Left colon (tissue), 2 donors: ENCODE measurements at regions not wholly inside any gene's neighbourhood (a gene's known extent, or its start where the extent isn't known, plus 50 kb on each side); places are given as distances from the start of the nearest gene placed in this dataset.
A peak's percentile ranks its signal among the peaks of the same experiment; 100 is the strongest.

ENCODE experiments used
- ATAC-seq: fragments of 200-7000 bp; cut with Tn5 transposase; one replicate; pipeline ENCODE4 v1.9.1; 2020; ENCODE audit warnings: mild to moderate bottlenecking, moderate library complexity
- DNase-seq, 2 donors: peaks; one replicate each; pipeline ENCODE4 v3.0.0-alpha.2; 2020
- intact Hi-C, 2 donors: fragments of 100-400 bp; cut with DNase I in 1 of 2; cut with micrococcal nuclease in 1 of 2; formaldehyde crosslinking; loops; one replicate each; pipeline versions ENCODE4 v1.11.2 to v1.14.0; 2022; cut with DNase I, micrococcal nuclease
- donor health status: DM: no; HTN: no; CAD: no.
- donor health status: DM: yes; HTN: yes; CAD: no.

DNA sequence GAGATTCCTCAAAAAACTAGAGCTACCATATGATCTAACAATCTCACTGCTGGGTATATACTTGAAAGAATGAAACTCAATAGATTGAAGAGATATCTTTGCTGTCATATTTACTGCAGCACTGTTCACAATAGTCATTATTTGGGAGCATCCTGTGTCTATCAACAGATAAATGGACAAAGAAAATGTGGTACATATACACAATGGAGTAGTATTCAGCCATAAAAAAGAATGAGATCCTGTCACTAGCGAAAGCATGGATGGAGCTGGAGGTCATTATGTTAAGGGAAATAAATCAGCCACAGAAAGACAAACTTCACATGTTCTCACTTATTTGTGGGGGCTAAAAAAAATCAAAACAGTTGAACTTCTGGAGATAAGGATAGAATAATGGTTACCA lies 505.7 kb upstream of the ARRDC3 start:
- DNase-seq (no peak), ATAC-seq (no peak)
- intact Hi-C loops: no loop called here

- intact Hi-C loops: no loop called here
- peak; percentile 48 for ATAC-seq
- no peak for DNase-seq
These were observed 502.5 kb upstream of the ARRDC3 start for GRCh38 chr5:91885291-91886265.

DNA sequence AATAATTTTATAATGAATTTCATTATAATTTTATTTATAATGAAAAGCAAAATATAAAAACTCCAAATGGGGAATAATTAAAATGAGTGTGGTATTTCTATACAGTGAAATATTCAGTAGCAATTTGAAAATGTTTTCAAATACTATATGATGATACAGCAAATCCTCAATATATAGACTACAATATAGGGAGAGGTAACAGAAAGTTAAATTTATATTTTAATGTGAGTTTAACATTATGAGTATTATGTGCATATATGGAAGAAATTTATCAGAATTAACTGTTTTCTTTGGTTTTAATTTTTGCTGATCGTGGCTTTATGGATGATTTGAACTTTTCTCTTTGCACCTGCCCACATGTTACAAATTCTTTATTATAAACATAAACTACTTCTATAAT lies 500.9 kb upstream of the ARRDC3 start:
- ATAC-seq: no peak
- intact Hi-C loops: no loop called here

DNA sequence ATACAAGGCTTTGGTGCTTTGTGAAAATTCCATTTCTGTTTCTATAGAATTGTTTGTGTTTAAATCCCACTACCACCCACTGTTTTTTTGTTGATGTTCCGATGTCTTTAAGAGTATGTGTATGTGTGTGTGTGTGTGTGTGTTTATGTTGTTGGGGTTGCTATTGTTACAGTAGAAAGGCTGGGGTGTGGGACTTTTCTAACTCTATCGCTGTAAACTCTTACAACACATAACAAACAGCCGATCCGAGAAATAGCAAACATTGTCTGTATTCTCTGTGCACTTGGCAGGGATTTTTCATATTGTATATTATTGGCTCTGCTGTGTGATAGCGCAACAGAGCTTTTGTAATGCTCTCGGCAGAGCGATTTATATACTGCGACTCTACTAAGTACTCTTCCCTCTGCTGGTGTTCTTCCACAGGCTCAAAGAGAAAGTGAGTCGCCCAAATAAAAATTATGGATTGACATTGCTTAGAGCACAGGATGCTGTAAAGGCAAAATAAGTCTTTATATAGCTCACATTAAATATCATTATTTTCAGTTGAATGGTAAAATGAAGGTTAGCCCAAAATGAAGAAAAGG lies 492.2 kb upstream of the ARRDC3 start:
- no peak for ATAC-seq
- no peak for DNase-seq
- intact Hi-C loops: no loop called here

More for the DNA sequence above, 500.9 kb upstream of the ARRDC3 start:
- no peak for DNase-seq

DNA sequence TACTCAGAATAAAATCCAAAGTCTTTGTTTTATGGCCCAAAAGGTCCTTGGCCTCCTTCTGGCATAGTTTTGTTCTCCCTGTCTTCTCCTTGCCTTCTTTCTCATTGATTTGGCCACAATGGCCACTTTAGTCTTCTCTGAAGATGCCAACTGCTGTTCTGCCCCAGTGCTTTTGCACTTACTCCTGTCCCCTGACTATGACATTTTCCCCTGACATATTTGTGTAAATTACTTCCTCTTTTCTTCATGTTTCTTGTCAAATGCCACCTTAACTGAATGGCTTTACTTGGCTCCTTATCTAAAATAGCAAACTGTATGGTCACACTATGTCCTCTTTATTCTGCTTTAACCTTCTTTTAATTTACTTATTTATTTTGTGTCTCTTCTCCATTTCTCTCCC lies 484.7 kb upstream of the ARRDC3 start:
- ATAC-seq (no peak), DNase-seq (no peak)
- intact Hi-C loops: no loop called here

GRCh38 chr5:91865915-91866314 lies 482.8 kb upstream of the ARRDC3 start:
- ATAC-seq (no peak), DNase-seq (no peak)
- intact Hi-C loops: no loop called here

- ATAC-seq: no peak
- intact Hi-C loops: no loop called here
- DNase-seq: no peak
These were observed 481.8 kb upstream of the ARRDC3 start for GRCh38 chr5:91864962-91865361.

- intact Hi-C loops: no loop called here
- no peak for ATAC-seq
- no peak for DNase-seq
These were observed 468.6 kb upstream of the ARRDC3 start for GRCh38 chr5:91851670-91852069.

DNA sequence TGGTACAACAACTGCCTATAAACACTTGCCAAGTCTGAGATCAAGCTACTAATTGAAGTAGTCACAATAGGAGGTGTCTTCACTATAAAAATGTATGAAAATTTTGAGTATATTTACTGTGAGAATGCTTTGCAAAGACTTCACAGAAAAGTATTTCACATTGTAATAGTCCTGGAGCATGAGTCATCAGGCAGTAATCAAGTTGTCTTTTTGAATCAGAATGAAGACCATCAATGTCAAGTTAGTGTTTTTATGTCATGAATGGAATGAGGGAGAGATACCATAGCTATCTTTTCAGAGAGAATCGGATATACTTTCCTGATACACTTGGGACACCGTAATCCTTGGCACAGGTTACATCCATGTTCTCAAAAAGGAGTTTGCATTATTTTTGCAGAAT lies 466.9 kb upstream of the ARRDC3 start:
- ATAC-seq (no peak), DNase-seq (no peak)
- intact Hi-C loops: no loop called here

- DNase-seq: no peak
- ATAC-seq: no peak
- intact Hi-C loops: no loop called here
These were observed 466.0 kb upstream of the ARRDC3 start for GRCh38 chr5:91849069-91849468.

GRCh38 chr5:91848453-91848852 lies 465.3 kb upstream of the ARRDC3 start:
- ATAC-seq (no peak), DNase-seq (no peak)
- intact Hi-C loops: no loop called here

- no peak for ATAC-seq
- DNase-seq: no peak
- intact Hi-C loops: no loop called here
These were observed 458.3 kb upstream of the ARRDC3 start for GRCh38 chr5:91841423-91841822.

- intact Hi-C loops: no loop called here
- DNase-seq: no peak
- no peak for ATAC-seq
These were observed 457.3 kb upstream of the ARRDC3 start for GRCh38 chr5:91840412-91840811.

DNA sequence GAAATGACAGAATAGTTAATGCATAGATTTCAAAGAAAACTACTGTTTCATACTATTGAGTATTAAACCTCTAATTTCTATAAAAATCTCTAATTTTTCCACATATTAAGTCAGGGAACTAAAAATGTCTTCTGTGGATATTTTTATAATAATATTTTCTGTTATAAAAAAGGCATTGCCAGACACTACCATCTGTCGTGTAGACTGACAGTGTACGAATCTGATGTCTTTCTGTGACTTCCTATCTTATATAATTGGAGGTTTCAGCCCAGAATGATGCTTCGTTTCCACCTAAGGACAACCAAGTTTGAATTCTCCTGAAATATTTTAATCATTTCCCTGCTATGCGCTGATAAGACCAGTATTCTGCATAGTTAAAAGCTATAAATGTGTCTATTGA lies 456.6 kb upstream of the ARRDC3 start:
- ATAC-seq (no peak), DNase-seq (no peak)
- intact Hi-C loops: no loop called here

GRCh38 chr5:91839233-91839632 lies 456.1 kb upstream of the ARRDC3 start:
- intact Hi-C loops: no loop called here
- ATAC-seq (no peak), DNase-seq (no peak)

- ATAC-seq (no peak), DNase-seq (no peak)
- intact Hi-C loops: no loop called here
These were observed 447.3 kb upstream of the ARRDC3 start for GRCh38 chr5:91830361-91830953.

- intact Hi-C loops: no loop called here
- ATAC-seq (no peak), DNase-seq (no peak)
These were observed 442.5 kb upstream of the ARRDC3 start for GRCh38 chr5:91825618-91826017.

- ATAC-seq (no peak), DNase-seq (no peak)
- intact Hi-C loops: no loop called here
These were observed 441.3 kb upstream of the ARRDC3 start for GRCh38 chr5:91824406-91824805.

- no peak for ATAC-seq
- intact Hi-C loops: no loop called here
- no peak for DNase-seq
These were observed 437.8 kb upstream of the ARRDC3 start for GRCh38 chr5:91820874-91821273.

- intact Hi-C loops: no loop called here
- no peak for DNase-seq
- ATAC-seq: no peak
These were observed 433.6 kb upstream of the ARRDC3 start for GRCh38 chr5:91816681-91817080.
